Liver (tissue), 8 donors: ENCODE measurements at regions not wholly inside any gene's neighbourhood (a gene's known extent, or its start where the extent isn't known, plus 50 kb on each side); places are given as distances from the start of the nearest gene placed in this dataset.

ENCODE experiments used
- DNase-seq: peaks from one replicate; pipeline ENCODE4 v3.0.0-alpha.2; 2017; ENCODE audit warnings: low spot score
- H3K27ac ChIP-seq, 2 donors: one replicate each; pipeline ENCODE4 v1.7.0; 2013; ENCODE audit warnings: inconsistent platforms in 2 of 2, low read length in 2 of 2, control low read depth in 1 of 2, low read depth in 1 of 2, mild to moderate bottlenecking in 1 of 2
- H3K27me3 ChIP-seq, 4 donors: one replicate each; pipeline versions ENCODE4 v1.6.1 to v1.7.0; 2013; ENCODE audit warnings: low read length in 3 of 4, inconsistent platforms in 1 of 4, mild to moderate bottlenecking in 1 of 4, moderate library complexity in 1 of 4; ENCODE audit not compliant: control insufficient read depth in 4 of 4, insufficient read depth in 4 of 4
- H3K36me3 ChIP-seq, 4 donors: one replicate each; pipeline versions ENCODE4 v1.6.1 to v1.7.0; 2013; ENCODE audit warnings: low read length in 3 of 4, mild to moderate bottlenecking in 3 of 4, low read depth in 1 of 4, moderate library complexity in 1 of 4; ENCODE audit not compliant: control insufficient read depth in 4 of 4, insufficient read depth in 3 of 4
- H3K4me1 ChIP-seq, 4 donors: one replicate each; pipeline versions ENCODE4 v1.6.1 to v1.7.0; 2013; ENCODE audit warnings: low read length in 3 of 4, mild to moderate bottlenecking in 3 of 4, moderate library complexity in 1 of 4; ENCODE audit not compliant: control insufficient read depth in 4 of 4, insufficient read depth in 4 of 4
- H3K4me3 ChIP-seq, 3 donors: one replicate each; pipeline versions ENCODE4 v1.6.1 to v1.7.0; 2013; ENCODE audit warnings: low read length in 3 of 3, control low read depth in 1 of 3, low read depth in 1 of 3, mild to moderate bottlenecking in 1 of 3
- H3K9ac ChIP-seq, 2 donors: one replicate each; pipeline ENCODE4 v1.7.0; 2013; ENCODE audit warnings: low read length in 2 of 2, mild to moderate bottlenecking in 2 of 2, moderate library complexity in 2 of 2, control low read depth in 1 of 2, low read depth in 1 of 2
- H3K9me3 ChIP-seq, 4 donors: one replicate each; pipeline versions ENCODE4 v1.6.1 to v1.7.0; 2013; ENCODE audit warnings: low read length in 3 of 4; ENCODE audit not compliant: control insufficient read depth in 4 of 4
- CTCF ChIP-seq: fragments of 150-350 bp; IDR thresholded peaks from 2 replicates; pipeline ENCODE4 v1.5.1; 2017; ENCODE audit warnings: improper control_type of control experiment, low read depth, low read length; ENCODE audit not compliant: missing input control
- EGR1 ChIP-seq, 2 donors: IDR thresholded peaks; 2 replicates each; pipeline ENCODE4 v1.6.1; 2016 to 2018; ENCODE audit warnings: antibody characterized with exemption in 2 of 2, low read depth in 2 of 2
- FOXA1 ChIP-seq: IDR thresholded peaks from 2 replicates; pipeline ENCODE4 v1.6.1; 2016; ENCODE audit warnings: antibody characterized with exemption
- FOXA2 ChIP-seq: IDR thresholded peaks from 2 replicates; pipeline ENCODE4 v1.6.1; 2016; ENCODE audit warnings: antibody characterized with exemption
- GABPA ChIP-seq, 2 donors: IDR thresholded peaks in 1 of 2; conservative IDR thresholded peaks in 1 of 2; 2 replicates each; pipeline ENCODE4 v1.6.1; 2016; ENCODE audit warnings: antibody characterized with exemption in 2 of 2, mild to moderate bottlenecking in 1 of 2, moderate library complexity in 1 of 2
- HNF4A ChIP-seq, 2 donors: conservative IDR thresholded peaks; 2 replicates each; pipeline ENCODE4 v1.6.1; 2016; ENCODE audit warnings: antibody characterized with exemption in 2 of 2, mild to moderate bottlenecking in 2 of 2
- HNF4G ChIP-seq: IDR thresholded peaks from 2 replicates; pipeline ENCODE4 v1.6.1; 2016; ENCODE audit warnings: antibody characterized with exemption
- JUND ChIP-seq, 2 donors: IDR thresholded peaks; 2 replicates each; pipeline ENCODE4 v1.6.1; 2016; ENCODE audit warnings: antibody characterized with exemption in 2 of 2
- MAX ChIP-seq: IDR thresholded peaks from 2 replicates; pipeline ENCODE4 v1.6.1; 2016; ENCODE audit warnings: antibody characterized with exemption
- NR2F2 ChIP-seq: IDR thresholded peaks from 2 replicates; pipeline ENCODE4 v1.6.1; 2016; ENCODE audit warnings: antibody characterized with exemption
- RAD21 ChIP-seq, 2 donors: IDR thresholded peaks; 2 replicates each; pipeline ENCODE4 v1.6.1; 2016; ENCODE audit warnings: antibody characterized with exemption in 2 of 2, mild to moderate bottlenecking in 2 of 2
- REST ChIP-seq: IDR thresholded peaks from 2 replicates; pipeline ENCODE4 v1.6.1; 2016; ENCODE audit warnings: antibody characterized with exemption, mild to moderate bottlenecking
- RXRA ChIP-seq, 2 donors: IDR thresholded peaks; 2 replicates each; pipeline ENCODE4 v1.6.1; 2017 to 2018; ENCODE audit warnings: antibody characterized with exemption in 2 of 2, mild to moderate bottlenecking in 1 of 2
- SP1 ChIP-seq: IDR thresholded peaks from 2 replicates; pipeline ENCODE4 v1.6.1; 2018; ENCODE audit warnings: antibody characterized with exemption, mild to moderate bottlenecking
- TAF1 ChIP-seq: conservative IDR thresholded peaks from 2 replicates; pipeline ENCODE4 v1.6.1; 2016; ENCODE audit warnings: antibody characterized with exemption, mild to moderate bottlenecking
- YY1 ChIP-seq: IDR thresholded peaks from 2 replicates; pipeline ENCODE4 v1.6.1; 2016; ENCODE audit warnings: antibody characterized with exemption, mild to moderate bottlenecking
- ZBTB33 ChIP-seq: IDR thresholded peaks from 2 replicates; pipeline ENCODE4 v1.6.1; 2016; ENCODE audit warnings: antibody characterized with exemption
- WGBS: extraction: QIAGEN DNeasy Blood & Tissue Kit; methylation state at CpG from one replicate; pipeline ENCODE4 v1.1.7; 2013; 5-methylcytosine and 5-hydroxymethylcytosine counted together
- TF ChIP-seq, protein P1 (sequence below): IDR thresholded peaks from 2 replicates; pipeline ENCODE4 v1.6.1; 2016; ENCODE audit warnings: antibody characterized with exemption
- donor health status: healthy.
- donor health status: healthy.
- donor health status: healthy.
- donor health status: healthy.
- donor health status: healthy.

GRCh38 chr16:80123189-80123588 is 417.6 kb upstream of the DYNLRB2 start:
- Histone ChIP-seq H3K9me3 (no peaks in the 10 kb centered on the region), H3K27ac (no peak overlapping the region), H3K4me3 (no peak overlapping the region), H3K36me3 (no peaks in the 10 kb centered on the region), H3K9ac (no peak overlapping the region), H3K4me1 (no peaks in the 10 kb centered on the region), H3K27me3 (peaks cover 0 to 4% (median 0%) of the 10 kb centered on the region in 4 donors)
- 84% methylated on average over 1 of the region's 1 CpG for WGBS
- TF ChIP-seq NR2F2 (no peak), REST (no peak), FOXA1 (no peak), FOXA2 (no peak), YY1 (no peak), RAD21 (IDR thresholded peaks at IDR 0.05) (no peak)
- DNase-seq: no peak

- Histone ChIP-seq H3K4me3 (no peak overlapping the region), H3K36me3 (no peaks in the 10 kb centered on the region), H3K27me3 (peaks cover 0 to 4% (median 0%) of the 10 kb centered on the region in 4 donors), H3K9ac (no peak overlapping the region), H3K9me3 (no peaks in the 10 kb centered on the region), H3K27ac (no peak overlapping the region), H3K4me1 (no peaks in the 10 kb centered on the region)
- no peak for TF ChIP-seq ZBTB33
- no peak for TF ChIP-seq HNF4G
- TF ChIP-seq FOXA2: no peak
- no peak for TF ChIP-seq RXRA (IDR thresholded peaks at IDR 0.05)
- no peak for TF ChIP-seq RAD21 (IDR thresholded peaks at IDR 0.05)
- no peak for TF ChIP-seq SP1
- TF ChIP-seq GABPA (IDR thresholded peaks at IDR 0.05 in 1 of 2, conservative IDR thresholded peaks at IDR 0.05 in 1 of 2): no peak
- TF ChIP-seq TAF1: no peak
- no peak for TF ChIP-seq CTCF
- no peak for TF ChIP-seq EGR1 (IDR thresholded peaks at IDR 0.05; ENCODE audit: low read depth in 2 of 2)
- TF ChIP-seq HNF4A (conservative IDR thresholded peaks at IDR 0.05): no peak
- TF ChIP-seq, protein P1, sequence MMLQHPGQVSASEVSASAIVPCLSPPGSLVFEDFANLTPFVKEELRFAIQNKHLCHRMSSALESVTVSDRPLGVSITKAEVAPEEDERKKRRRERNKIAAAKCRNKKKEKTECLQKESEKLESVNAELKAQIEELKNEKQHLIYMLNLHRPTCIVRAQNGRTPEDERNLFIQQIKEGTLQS: no peak
- no peak for TF ChIP-seq FOXA1
- no peak for TF ChIP-seq MAX
- TF ChIP-seq REST: no peak
- TF ChIP-seq JUND (IDR thresholded peaks at IDR 0.05): no peak
- TF ChIP-seq YY1: no peak
- TF ChIP-seq NR2F2: no peak
- DNase-seq: no peak
- WGBS: 75% methylated on average over 9 of the region's 9 CpGs
Measured at GRCh38 chr16:80122115-80122514, 418.7 kb upstream of the DYNLRB2 start.
